Gastrocnemius medialis (tissue), 4 donors: ENCODE measurements at regions not wholly inside any gene's neighbourhood (a gene's known extent, or its start where the extent isn't known, plus 50 kb on each side); places are given as distances from the start of the nearest gene placed in this dataset.

Experiments
- ATAC-seq, 2 donors: fragments of 150-250 bp; one replicate each; pipeline ENCODE4 v1.9.1; 2016
- DNase-seq, 2 donors: peaks; one replicate each; pipeline ENCODE4 v3.0.0-alpha.2; 2019
- H3K27ac ChIP-seq, 4 donors: fragments of 200-600 bp; sonication (generic); 1 replicate in 1 of 4; 2 replicates in 3 of 4; pipeline ENCODE4 v1.5.1; 2016 to 2018; ENCODE audit warnings: mild to moderate bottlenecking in 2 of 4, moderate library complexity in 1 of 4
- H3K27me3 ChIP-seq, 3 donors: fragments of 200-600 bp; sonication (generic) in 2 of 3; 1 replicate in 1 of 3; 2 replicates in 2 of 3; pipeline versions ENCODE4 v1.5.1 to v1.6.0; 2016 to 2019; ENCODE audit warnings: mild to moderate bottlenecking in 1 of 3, moderate library complexity in 1 of 3
- H3K36me3 ChIP-seq, 2 donors: fragments of 200-600 bp; sonication (generic) in 1 of 2; one replicate each; pipeline ENCODE4 v1.5.1; 2017 to 2018
- H3K4me1 ChIP-seq, 2 donors: fragments of 200-600 bp; sonication (generic) in 1 of 2; one replicate each; pipeline ENCODE4 v1.5.1; 2016 to 2017; ENCODE audit warnings: mild to moderate bottlenecking in 2 of 2
- H3K4me3 ChIP-seq, 4 donors: fragments of 200-600 bp; sonication (generic) in 3 of 4; 1 replicate in 1 of 4; 2 replicates in 3 of 4; pipeline ENCODE4 v1.5.1; 2016 to 2019; ENCODE audit warnings: mild to moderate bottlenecking in 2 of 4
- H3K9me3 ChIP-seq, 3 donors: fragments of 200-600 bp; sonication (generic) in 2 of 3; 1 replicate in 1 of 3; 2 replicates in 2 of 3; pipeline ENCODE4 v1.5.1; 2016 to 2019
- CTCF ChIP-seq, 5 experiments: fragments of 450-650 bp in 3 of 5; fragments of 200-600 bp in 2 of 5; sonication (generic) in 2 of 5; IDR thresholded peaks in 4 of 5; conservative IDR thresholded peaks in 1 of 5; 1 replicate in 4 of 5; 2 replicates in 1 of 5; pipeline ENCODE4 v1.5.1; 2016 to 2019; ENCODE audit warnings: antibody characterized with exemption in 5 of 5, mild to moderate bottlenecking in 3 of 5, moderate library complexity in 3 of 5
- POLR2A ChIP-seq, 2 donors: fragments of 450-650 bp; IDR thresholded peaks; one replicate each; pipeline ENCODE4 v1.6.1; 2017; ENCODE audit warnings: antibody characterized with exemption in 2 of 2, mild to moderate bottlenecking in 2 of 2, moderate library complexity in 2 of 2
- in situ Hi-C, 4 donors: fragments of 200-750 bp; cut with MboI; loops; one replicate each; pipeline versions ENCODE4 v1.15.0 to v1.8.0; 2017; ENCODE audit warnings: low sequenced_read_pairs in 4 of 4
- intact Hi-C: fragments of 100-400 bp; cut with DNase I; formaldehyde crosslinking; loops from one replicate; pipeline ENCODE4 v1.15.1; 2023; ENCODE audit warnings: low total_unique reads

- H3K27ac ChIP-seq: no peak overlapping the region
- intact Hi-C loops (no loop called here), in situ Hi-C loops (no loop called here)
- no peaks in the 10 kb centered on the region for H3K4me1 ChIP-seq
- no peak for TF ChIP-seq CTCF (IDR thresholded peaks at IDR 0.05 in 4 of 5, conservative IDR thresholded peaks at IDR 0.05 in 1 of 5)
- TF ChIP-seq POLR2A (IDR thresholded peaks at IDR 0.05): no peak
- H3K4me3 ChIP-seq: no peak overlapping the region
- DNase-seq: no peak
- H3K36me3 ChIP-seq: no peaks in the 10 kb centered on the region
- no peaks in the 10 kb centered on the region for H3K27me3 ChIP-seq
- H3K9me3 ChIP-seq: no peaks in the 10 kb centered on the region
- no peak for ATAC-seq
Measured at GRCh38 chr4:163747886-163748285, 253.4 kb downstream of the TMA16 start.

GRCh38 chr4:163748449-163748848 is 254.0 kb downstream of the TMA16 start:
- Histone ChIP-seq H3K9me3 (no peaks in the 10 kb centered on the region), H3K4me3 (no peak overlapping the region), H3K36me3 (no peaks in the 10 kb centered on the region), H3K27ac (no peak overlapping the region), H3K4me1 (no peaks in the 10 kb centered on the region), H3K27me3 (no peaks in the 10 kb centered on the region)
- TF ChIP-seq CTCF (IDR thresholded peaks at IDR 0.05 in 4 of 5, conservative IDR thresholded peaks at IDR 0.05 in 1 of 5) (no peak), POLR2A (IDR thresholded peaks at IDR 0.05) (no peak)
- DNase-seq (no peak), ATAC-seq (no peak)
- in situ Hi-C loops (no loop called here), intact Hi-C loops (no loop called here)

- intact Hi-C loops: no loop called here
- ATAC-seq: no peak
- H3K27ac ChIP-seq: no peak overlapping the region
- TF ChIP-seq POLR2A (IDR thresholded peaks at IDR 0.05) (no peak), CTCF (IDR thresholded peaks at IDR 0.05 in 4 of 5, conservative IDR thresholded peaks at IDR 0.05 in 1 of 5) (no peak)
- no peaks in the 10 kb centered on the region for H3K9me3 ChIP-seq
- in situ Hi-C loops: no loop called here
- H3K4me1 ChIP-seq: no peaks in the 10 kb centered on the region
- no peak overlapping the region for H3K4me3 ChIP-seq
- DNase-seq: no peak
- no peaks in the 10 kb centered on the region for H3K36me3 ChIP-seq
- no peaks in the 10 kb centered on the region for H3K27me3 ChIP-seq
Measured at GRCh38 chr4:163755013-163755412, 260.5 kb downstream of the TMA16 start.

GRCh38 chr4:163757219-163757618 is 262.7 kb downstream of the TMA16 start:
- H3K36me3 ChIP-seq: no peaks in the 10 kb centered on the region
- intact Hi-C loops: no loop called here
- in situ Hi-C loops: no loop called here
- ATAC-seq (peak in 1 of 2 donors; percentile 56), DNase-seq (no peak)
- H3K27me3 ChIP-seq: no peaks in the 10 kb centered on the region
- TF ChIP-seq CTCF (IDR thresholded peaks at IDR 0.05 in 4 of 5, conservative IDR thresholded peaks at IDR 0.05 in 1 of 5) (no peak), POLR2A (IDR thresholded peaks at IDR 0.05) (no peak)
- no peaks in the 10 kb centered on the region for H3K9me3 ChIP-seq
- no peak overlapping the region for H3K4me3 ChIP-seq
- H3K4me1 ChIP-seq: no peaks in the 10 kb centered on the region
- no peak overlapping the region for H3K27ac ChIP-seq

- intact Hi-C loops (no loop called here), in situ Hi-C loops (no loop called here)
- no peaks in the 10 kb centered on the region for H3K36me3 ChIP-seq
- H3K4me3 ChIP-seq: no peak overlapping the region
- no peaks in the 10 kb centered on the region for H3K4me1 ChIP-seq
- H3K9me3 ChIP-seq: no peaks in the 10 kb centered on the region
- H3K27ac ChIP-seq: no peak overlapping the region
- DNase-seq: no peak
- ATAC-seq: no peak
- H3K27me3 ChIP-seq: no peaks in the 10 kb centered on the region
- TF ChIP-seq CTCF (IDR thresholded peaks at IDR 0.05 in 4 of 5, conservative IDR thresholded peaks at IDR 0.05 in 1 of 5): no peak
- no peak for TF ChIP-seq POLR2A (IDR thresholded peaks at IDR 0.05)
Measured at GRCh38 chr4:163758032-163758431, 263.5 kb downstream of the TMA16 start.
